ENCODE measurements at regions not wholly inside any gene's neighbourhood (a gene's known extent, or its start where the extent isn't known, plus 50 kb on each side); places are given as distances from the start of the nearest gene placed in this dataset.

GRCh38 chr13:22253107-22253506, 582.2 kb downstream of the FGF9 start:
- TF ChIP-seq CTCF (conservative IDR thresholded peaks at IDR 0.05; ENCODE audit: low read depth in 2 of 2) = no peak
- no peak for TF ChIP-seq POLR2AphosphoS5 (IDR thresholded peaks at IDR 0.05; ENCODE audit: low read depth)
- no peak for TF ChIP-seq EZH2 (IDR thresholded peaks at IDR 0.05; ENCODE audit: low read depth, unreplicated experiment)
- TF ChIP-seq, protein P1, sequence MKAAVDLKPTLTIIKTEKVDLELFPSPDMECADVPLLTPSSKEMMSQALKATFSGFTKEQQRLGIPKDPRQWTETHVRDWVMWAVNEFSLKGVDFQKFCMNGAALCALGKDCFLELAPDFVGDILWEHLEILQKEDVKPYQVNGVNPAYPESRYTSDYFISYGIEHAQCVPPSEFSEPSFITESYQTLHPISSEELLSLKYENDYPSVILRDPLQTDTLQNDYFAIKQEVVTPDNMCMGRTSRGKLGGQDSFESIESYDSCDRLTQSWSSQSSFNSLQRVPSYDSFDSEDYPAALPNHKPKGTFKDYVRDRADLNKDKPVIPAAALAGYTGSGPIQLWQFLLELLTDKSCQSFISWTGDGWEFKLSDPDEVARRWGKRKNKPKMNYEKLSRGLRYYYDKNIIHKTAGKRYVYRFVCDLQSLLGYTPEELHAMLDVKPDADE (IDR thresholded peaks at IDR 0.05) = no peak
- no peak for TF ChIP-seq ZNF331 (CRISPR knock-in tag; IDR thresholded peaks at IDR 0.05; ENCODE audit: low read depth)

All from GM23338 (cell line).